ENCODE measurements at regions not wholly inside any gene's neighbourhood (a gene's known extent, or its start where the extent isn't known, plus 50 kb on each side); places are given as distances from the start of the nearest gene placed in this dataset.
A peak's percentile ranks its signal among the peaks of the same experiment; 100 is the strongest.

DNA sequence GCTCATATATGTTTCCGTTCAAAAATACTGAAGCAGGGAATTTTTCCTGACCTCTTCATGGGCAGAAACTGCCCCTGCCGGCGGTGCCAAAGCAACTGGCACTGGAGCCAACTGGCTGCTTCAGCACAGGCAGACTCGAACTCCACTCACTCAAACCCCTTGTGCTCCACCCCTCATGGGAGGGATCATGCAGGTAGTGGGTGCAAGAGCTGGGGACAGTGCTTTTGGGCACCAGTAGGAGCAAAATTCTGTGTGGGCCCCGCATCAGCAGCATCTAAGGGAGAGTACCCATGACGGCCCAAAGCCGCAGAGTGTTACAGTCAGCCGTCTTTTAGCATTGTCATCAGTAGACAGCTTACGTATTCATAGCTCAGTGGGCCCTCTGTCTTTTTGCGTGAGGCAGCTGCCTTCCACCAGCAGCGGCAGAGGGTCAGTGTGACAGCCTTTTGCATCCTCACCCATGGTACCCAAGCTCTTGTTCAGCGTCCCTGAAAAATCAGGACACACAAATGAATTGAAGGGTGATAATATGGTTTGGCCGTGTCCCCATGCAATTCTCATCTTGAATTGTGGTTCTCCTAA lies 393.8 kb downstream of the SLITRK6 start:
- no peak overlapping the region for H3K27ac ChIP-seq (ENCODE audit: low read length)
- no peaks in the 10 kb centered on the region for H3K27me3 ChIP-seq (replicated peaks in 1 of 2; ENCODE audit: control insufficient read depth in 2 of 2, extremely low read depth in 1 of 2, insufficient read depth in 2 of 2, low read length in 1 of 2)
- H3K4me3 ChIP-seq (ENCODE audit: control insufficient read depth in 1 of 2, extremely low read depth in 1 of 2, low read length in 1 of 2): no peak overlapping the region
- no peaks in the 10 kb centered on the region for H3K4me1 ChIP-seq (ENCODE audit: control insufficient read depth in 1 of 2, extremely low read depth in 1 of 2, insufficient read depth in 2 of 2, low read length in 2 of 2)
- Mint-ChIP-seq H3K9me3 (peaks cover 0 to 2% (median 0%) of the 10 kb centered on the region in 3 donors), H3K27me3 (no peaks in the 10 kb centered on the region), H3K4me1 (no peaks in the 10 kb centered on the region), H3K27ac (no peak overlapping the region), H3K36me3 (no peaks in the 10 kb centered on the region), H3K4me3 (no peak overlapping the region)
- H3K36me3 ChIP-seq (ENCODE audit: control insufficient read depth in 2 of 2, extremely low read depth in 1 of 2, insufficient read depth in 1 of 2, low read length in 1 of 2): no peaks in the 10 kb centered on the region
- ChIA-PET CTCF (no interaction called here), POLR2A (no interaction called here)
- WGBS (ENCODE audit: insufficient coverage): 91% methylated on average over 10 of the region's 13 CpGs
- DNase-seq (no peak), ATAC-seq (replicated peaks in 1 of 4) (no peak)
- no peaks in the 10 kb centered on the region for H3K9me3 ChIP-seq

- POLR2A ChIA-PET: no interaction called here
- Histone ChIP-seq H3K4me3 (ENCODE audit: control insufficient read depth in 1 of 2, extremely low read depth in 1 of 2, low read length in 1 of 2) (no peak overlapping the region), H3K4me1 (ENCODE audit: control insufficient read depth in 1 of 2, extremely low read depth in 1 of 2, insufficient read depth in 2 of 2, low read length in 2 of 2) (no peaks in the 10 kb centered on the region), H3K27ac (ENCODE audit: low read length) (no peak overlapping the region), H3K9me3 (no peaks in the 10 kb centered on the region), H3K27me3 (replicated peaks in 1 of 2; ENCODE audit: control insufficient read depth in 2 of 2, extremely low read depth in 1 of 2, insufficient read depth in 2 of 2, low read length in 1 of 2) (no peaks in the 10 kb centered on the region), H3K36me3 (ENCODE audit: control insufficient read depth in 2 of 2, extremely low read depth in 1 of 2, insufficient read depth in 1 of 2, low read length in 1 of 2) (no peaks in the 10 kb centered on the region)
- no peak overlapping the region for H3K4me3 Mint-ChIP-seq
- peaks cover 2 to 5% (median 4%) of the 10 kb centered on the region in 3 donors for H3K9me3 Mint-ChIP-seq
- no peak overlapping the region for H3K27ac Mint-ChIP-seq
- H3K27me3 Mint-ChIP-seq: no peaks in the 10 kb centered on the region
- H3K36me3 Mint-ChIP-seq: no peaks in the 10 kb centered on the region
- CTCF ChIA-PET: no interaction called here
- ATAC-seq (replicated peaks in 1 of 4): no peak
- H3K4me1 Mint-ChIP-seq: no peaks in the 10 kb centered on the region
- WGBS (ENCODE audit: insufficient coverage): 100% methylated on average over 3 of the region's 3 CpGs
- no peak for DNase-seq
Observed at GRCh38 chr13:85386424-85386823, 412.8 kb downstream of the SLITRK6 start.

DNA sequence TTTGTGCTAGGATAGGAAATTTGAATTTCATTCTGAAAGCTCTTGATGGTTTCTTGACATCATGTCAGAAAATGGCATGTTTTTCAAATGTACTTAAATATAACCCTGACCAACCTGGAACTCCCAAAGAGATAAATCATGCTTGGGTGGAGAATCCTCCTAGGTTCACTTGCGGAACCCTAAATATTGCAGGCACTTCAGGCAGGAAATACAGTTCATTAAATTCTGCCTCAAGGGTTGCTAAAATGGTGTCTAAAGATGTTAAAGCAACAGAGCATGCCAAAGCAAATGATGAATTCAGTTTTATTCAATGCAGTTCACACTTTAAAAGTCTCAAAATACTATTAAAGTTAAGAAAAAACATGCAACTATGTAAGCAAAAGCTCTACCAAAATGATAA lies 415.9 kb downstream of the SLITRK6 start:
- Histone ChIP-seq H3K4me3 (ENCODE audit: control insufficient read depth in 1 of 2, extremely low read depth in 1 of 2, low read length in 1 of 2) (no peak overlapping the region), H3K36me3 (ENCODE audit: control insufficient read depth in 2 of 2, extremely low read depth in 1 of 2, insufficient read depth in 1 of 2, low read length in 1 of 2) (no peaks in the 10 kb centered on the region), H3K27me3 (replicated peaks in 1 of 2; ENCODE audit: control insufficient read depth in 2 of 2, extremely low read depth in 1 of 2, insufficient read depth in 2 of 2, low read length in 1 of 2) (no peaks in the 10 kb centered on the region), H3K9me3 (no peaks in the 10 kb centered on the region), H3K4me1 (ENCODE audit: control insufficient read depth in 1 of 2, extremely low read depth in 1 of 2, insufficient read depth in 2 of 2, low read length in 2 of 2) (no peaks in the 10 kb centered on the region), H3K27ac (ENCODE audit: low read length) (no peak overlapping the region)
- no peak overlapping the region for H3K27ac Mint-ChIP-seq
- DNase-seq (no peak), ATAC-seq (replicated peaks in 1 of 4) (no peak)
- no peak overlapping the region for H3K4me3 Mint-ChIP-seq
- H3K4me1 Mint-ChIP-seq: peaks cover 0 to 6% (median 3%) of the 10 kb centered on the region in 3 donors
- ChIA-PET POLR2A (no interaction called here), CTCF (no interaction called here)
- H3K36me3 Mint-ChIP-seq: no peaks in the 10 kb centered on the region
- WGBS (ENCODE audit: insufficient coverage): no CpG with 5 or more reads among the region's 1 CpG
- H3K27me3 Mint-ChIP-seq: no peaks in the 10 kb centered on the region
- peaks cover 0 to 5% (median 5%) of the 10 kb centered on the region in 3 donors for H3K9me3 Mint-ChIP-seq

GRCh38 chr13:85381082-85381481 lies 418.1 kb downstream of the SLITRK6 start:
- DNase-seq (no peak), ATAC-seq (replicated peaks in 1 of 4) (no peak)
- POLR2A ChIA-PET: no interaction called here
- CTCF ChIA-PET: no interaction called here
- Histone ChIP-seq H3K9me3 (no peaks in the 10 kb centered on the region), H3K27me3 (replicated peaks in 1 of 2; ENCODE audit: control insufficient read depth in 2 of 2, extremely low read depth in 1 of 2, insufficient read depth in 2 of 2, low read length in 1 of 2) (no peaks in the 10 kb centered on the region), H3K4me1 (ENCODE audit: control insufficient read depth in 1 of 2, extremely low read depth in 1 of 2, insufficient read depth in 2 of 2, low read length in 2 of 2) (no peaks in the 10 kb centered on the region), H3K4me3 (ENCODE audit: control insufficient read depth in 1 of 2, extremely low read depth in 1 of 2, low read length in 1 of 2) (no peak overlapping the region), H3K27ac (ENCODE audit: low read length) (no peak overlapping the region), H3K36me3 (ENCODE audit: control insufficient read depth in 2 of 2, extremely low read depth in 1 of 2, insufficient read depth in 1 of 2, low read length in 1 of 2) (no peaks in the 10 kb centered on the region)
- no peak overlapping the region for H3K27ac Mint-ChIP-seq
- no peaks in the 10 kb centered on the region for H3K27me3 Mint-ChIP-seq
- H3K4me3 Mint-ChIP-seq: no peak overlapping the region
- peaks cover 0 to 6% (median 3%) of the 10 kb centered on the region in 3 donors for H3K4me1 Mint-ChIP-seq
- H3K9me3 Mint-ChIP-seq: peaks cover 0 to 5% (median 3%) of the 10 kb centered on the region in 3 donors
- WGBS (ENCODE audit: insufficient coverage): no CpG with 5 or more reads among the region's 2 CpGs
- H3K36me3 Mint-ChIP-seq: no peaks in the 10 kb centered on the region

DNA sequence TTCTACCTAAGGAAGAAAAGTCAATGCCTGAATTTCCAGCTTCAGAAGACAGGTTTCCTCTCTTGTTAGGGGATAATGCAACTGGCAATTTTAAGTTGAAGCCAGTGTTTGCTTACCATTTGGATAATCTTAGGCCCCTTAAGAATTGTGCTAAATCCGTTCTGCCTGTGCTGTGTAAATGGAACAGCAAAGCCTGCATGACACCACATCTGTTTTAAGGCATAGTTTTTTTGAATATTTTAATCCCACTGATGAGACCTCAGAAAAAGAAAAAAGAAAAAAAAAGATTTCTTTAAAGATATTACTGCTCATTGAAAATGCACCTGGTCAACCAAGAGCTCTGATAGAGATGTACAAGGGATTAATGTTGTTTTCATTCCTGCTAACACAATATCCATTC lies 419.2 kb downstream of the SLITRK6 start:
- Mint-ChIP-seq H3K9me3 (peaks cover 0 to 5% (median 3%) of the 10 kb centered on the region in 3 donors), H3K27ac (no peak overlapping the region), H3K27me3 (no peaks in the 10 kb centered on the region), H3K36me3 (no peaks in the 10 kb centered on the region), H3K4me1 (peaks cover 0 to 6% (median 3%) of the 10 kb centered on the region in 3 donors), H3K4me3 (no peak overlapping the region)
- H3K36me3 ChIP-seq (ENCODE audit: control insufficient read depth in 2 of 2, extremely low read depth in 1 of 2, insufficient read depth in 1 of 2, low read length in 1 of 2): no peaks in the 10 kb centered on the region
- ChIA-PET POLR2A (no interaction called here), CTCF (no interaction called here)
- ATAC-seq (replicated peaks in 1 of 4) (no peak), DNase-seq (no peak)
- no peak overlapping the region for H3K4me3 ChIP-seq (ENCODE audit: control insufficient read depth in 1 of 2, extremely low read depth in 1 of 2, low read length in 1 of 2)
- H3K27me3 ChIP-seq (replicated peaks in 1 of 2; ENCODE audit: control insufficient read depth in 2 of 2, extremely low read depth in 1 of 2, insufficient read depth in 2 of 2, low read length in 1 of 2): no peaks in the 10 kb centered on the region
- H3K27ac ChIP-seq (ENCODE audit: low read length): no peak overlapping the region
- no peaks in the 10 kb centered on the region for H3K4me1 ChIP-seq (ENCODE audit: control insufficient read depth in 1 of 2, extremely low read depth in 1 of 2, insufficient read depth in 2 of 2, low read length in 2 of 2)
- H3K9me3 ChIP-seq: no peaks in the 10 kb centered on the region
- no CpG with 5 or more reads among the region's 1 CpG for WGBS (ENCODE audit: insufficient coverage)

DNA sequence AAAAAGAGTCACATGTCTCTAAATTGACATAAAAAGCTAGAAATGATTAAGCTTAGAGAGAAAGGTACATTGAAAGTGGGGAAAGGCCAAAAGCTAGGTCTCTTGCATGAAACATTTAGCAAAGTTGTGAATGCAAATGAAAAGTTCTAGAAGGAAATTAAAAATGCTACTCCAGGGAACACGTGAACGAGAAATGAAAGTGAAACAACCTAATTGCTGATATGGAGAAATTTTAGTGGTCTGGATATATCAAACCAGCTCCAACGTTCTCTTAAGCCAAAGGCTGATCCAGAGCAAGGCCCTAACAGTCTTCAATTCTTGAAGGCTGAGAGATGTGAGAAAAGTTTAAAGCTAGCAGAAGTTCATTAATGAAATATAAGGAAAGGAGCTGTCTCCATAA lies 419.8 kb downstream of the SLITRK6 start:
- no peaks in the 10 kb centered on the region for H3K36me3 ChIP-seq (ENCODE audit: control insufficient read depth in 2 of 2, extremely low read depth in 1 of 2, insufficient read depth in 1 of 2, low read length in 1 of 2)
- no peaks in the 10 kb centered on the region for H3K4me1 ChIP-seq (ENCODE audit: control insufficient read depth in 1 of 2, extremely low read depth in 1 of 2, insufficient read depth in 2 of 2, low read length in 2 of 2)
- H3K9me3 ChIP-seq: no peaks in the 10 kb centered on the region
- no peak overlapping the region for H3K4me3 ChIP-seq (ENCODE audit: control insufficient read depth in 1 of 2, extremely low read depth in 1 of 2, low read length in 1 of 2)
- ChIA-PET POLR2A (no interaction called here), CTCF (no interaction called here)
- no peaks in the 10 kb centered on the region for H3K27me3 Mint-ChIP-seq
- no peaks in the 10 kb centered on the region for H3K27me3 ChIP-seq (replicated peaks in 1 of 2; ENCODE audit: control insufficient read depth in 2 of 2, extremely low read depth in 1 of 2, insufficient read depth in 2 of 2, low read length in 1 of 2)
- H3K27ac ChIP-seq (ENCODE audit: low read length): no peak overlapping the region
- peaks cover 0 to 5% (median 3%) of the 10 kb centered on the region in 3 donors for H3K9me3 Mint-ChIP-seq
- H3K4me3 Mint-ChIP-seq: peak overlapping the region; percentile 23 to 51 (median 35)
- no peaks in the 10 kb centered on the region for H3K36me3 Mint-ChIP-seq
- DNase-seq: no peak
- no peak for ATAC-seq (replicated peaks in 1 of 4)
- peaks cover 0 to 6% (median 3%) of the 10 kb centered on the region in 3 donors for H3K4me1 Mint-ChIP-seq
- H3K27ac Mint-ChIP-seq: no peak overlapping the region
- no CpG with 5 or more reads among the region's 3 CpGs for WGBS (ENCODE audit: insufficient coverage)

DNA sequence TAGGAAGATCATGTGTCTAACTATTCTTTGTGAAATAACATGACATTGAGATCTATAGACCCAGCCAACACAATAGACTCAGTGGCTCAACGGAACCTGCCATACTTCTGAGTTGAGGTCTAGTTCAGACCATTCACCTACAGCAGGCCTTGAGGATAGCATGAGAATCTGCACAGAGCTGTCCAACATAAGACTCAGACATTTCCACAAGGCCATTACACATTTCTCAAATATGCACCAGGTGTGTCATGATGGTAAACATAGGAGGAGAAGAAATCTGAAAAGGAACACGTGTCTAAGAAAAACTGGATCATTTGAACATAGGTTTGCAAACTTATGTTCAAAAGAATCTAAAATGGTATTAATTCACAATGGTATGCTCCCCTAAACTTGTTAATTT lies 421.4 kb downstream of the SLITRK6 start:
- Mint-ChIP-seq H3K27me3 (no peaks in the 10 kb centered on the region), H3K27ac (no peak overlapping the region), H3K36me3 (no peaks in the 10 kb centered on the region), H3K4me1 (peaks cover 0 to 6% (median 3%) of the 10 kb centered on the region in 3 donors), H3K4me3 (no peak overlapping the region), H3K9me3 (peaks cover 0 to 5% (median 3%) of the 10 kb centered on the region in 3 donors)
- ChIA-PET POLR2A (no interaction called here), CTCF (no interaction called here)
- WGBS (ENCODE audit: insufficient coverage): 43% methylated on average over 1 of the region's 2 CpGs
- no peak overlapping the region for H3K27ac ChIP-seq (ENCODE audit: low read length)
- DNase-seq (no peak), ATAC-seq (replicated peaks in 1 of 4) (no peak)
- H3K4me3 ChIP-seq (ENCODE audit: control insufficient read depth in 1 of 2, extremely low read depth in 1 of 2, low read length in 1 of 2): no peak overlapping the region
- no peaks in the 10 kb centered on the region for H3K9me3 ChIP-seq
- no peaks in the 10 kb centered on the region for H3K36me3 ChIP-seq (ENCODE audit: control insufficient read depth in 2 of 2, extremely low read depth in 1 of 2, insufficient read depth in 1 of 2, low read length in 1 of 2)
- no peaks in the 10 kb centered on the region for H3K27me3 ChIP-seq (replicated peaks in 1 of 2; ENCODE audit: control insufficient read depth in 2 of 2, extremely low read depth in 1 of 2, insufficient read depth in 2 of 2, low read length in 1 of 2)
- no peaks in the 10 kb centered on the region for H3K4me1 ChIP-seq (ENCODE audit: control insufficient read depth in 1 of 2, extremely low read depth in 1 of 2, insufficient read depth in 2 of 2, low read length in 2 of 2)
